Parathyroid adenoma (tissue), 2 donors: ENCODE measurements at regions not wholly inside any gene's neighbourhood (a gene's known extent, or its start where the extent isn't known, plus 50 kb on each side); places are given as distances from the start of the nearest gene placed in this dataset.

Experiments used
- H2AFZ ChIP-seq: fragments of 300-600 bp; sonication (generic); one replicate; pipeline ENCODE4 v1.7.0; 2017; ENCODE audit warnings: antibody characterized with exemption, mild to moderate bottlenecking
- H3K27ac ChIP-seq: fragments of 300-600 bp; sonication (generic); one replicate; pipeline ENCODE4 v1.7.0; 2017
- H3K27me3 ChIP-seq: fragments of 300-600 bp; sonication (generic); one replicate; pipeline ENCODE4 v1.7.0; 2017; ENCODE audit warnings: low read length; ENCODE audit not compliant: control insufficient read depth, insufficient read depth
- H3K36me3 ChIP-seq: fragments of 300-600 bp; sonication (generic); one replicate; pipeline ENCODE4 v1.7.0; 2017; ENCODE audit warnings: low read length; ENCODE audit not compliant: control insufficient read depth, insufficient read depth
- H3K4me1 ChIP-seq: fragments of 300-600 bp; sonication (generic); one replicate; pipeline ENCODE4 v1.7.0; 2017; ENCODE audit warnings: control low read depth
- H3K4me2 ChIP-seq: fragments of 300-600 bp; sonication (generic); one replicate; pipeline ENCODE4 v1.7.0; 2017; ENCODE audit warnings: low read length
- H3K4me3 ChIP-seq: fragments of 300-600 bp; sonication (generic); one replicate; pipeline ENCODE4 v1.7.0; 2017; ENCODE audit warnings: low read depth, low read length
- H3K79me2 ChIP-seq: fragments of 300-600 bp; sonication (generic); one replicate; pipeline ENCODE4 v1.7.0; 2017; ENCODE audit warnings: control low read depth
- H3K9ac ChIP-seq: fragments of 300-600 bp; sonication (generic); one replicate; pipeline ENCODE4 v1.7.0; 2017; ENCODE audit warnings: mild to moderate bottlenecking
- H3K9me3 ChIP-seq: fragments of 300-600 bp; sonication (generic); one replicate; pipeline ENCODE4 v1.7.0; 2017; ENCODE audit warnings: low read length; ENCODE audit not compliant: control insufficient read depth
- TF ChIP-seq, protein P1 (sequence below): fragments of 300-600 bp; sonication (generic); IDR thresholded peaks from one replicate; pipeline ENCODE4 v1.7.0; 2017; ENCODE audit warnings: antibody characterized with exemption, mild to moderate bottlenecking
- donor health status: primary hyperparathyroidism.

DNA sequence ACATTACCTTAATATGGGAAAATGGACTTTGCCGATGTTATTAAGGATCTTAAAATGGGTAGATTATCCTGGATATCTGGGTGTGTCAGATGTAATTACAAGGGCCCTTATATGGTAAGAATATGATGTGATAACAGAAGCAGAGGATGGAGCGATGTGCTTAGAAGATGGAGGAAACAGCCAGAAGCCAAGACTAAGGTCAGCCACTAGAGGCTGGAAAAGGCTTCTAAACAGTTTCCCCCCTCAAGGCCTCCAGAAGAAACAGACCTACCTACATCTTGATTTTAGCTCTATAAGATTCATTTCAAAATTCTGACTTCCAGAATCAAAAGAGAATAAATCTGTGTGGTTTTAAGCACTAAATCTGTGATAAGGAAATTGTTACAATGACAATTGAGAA is 131.9 kb downstream of the CAAP1 start:
- TF ChIP-seq, protein P1, sequence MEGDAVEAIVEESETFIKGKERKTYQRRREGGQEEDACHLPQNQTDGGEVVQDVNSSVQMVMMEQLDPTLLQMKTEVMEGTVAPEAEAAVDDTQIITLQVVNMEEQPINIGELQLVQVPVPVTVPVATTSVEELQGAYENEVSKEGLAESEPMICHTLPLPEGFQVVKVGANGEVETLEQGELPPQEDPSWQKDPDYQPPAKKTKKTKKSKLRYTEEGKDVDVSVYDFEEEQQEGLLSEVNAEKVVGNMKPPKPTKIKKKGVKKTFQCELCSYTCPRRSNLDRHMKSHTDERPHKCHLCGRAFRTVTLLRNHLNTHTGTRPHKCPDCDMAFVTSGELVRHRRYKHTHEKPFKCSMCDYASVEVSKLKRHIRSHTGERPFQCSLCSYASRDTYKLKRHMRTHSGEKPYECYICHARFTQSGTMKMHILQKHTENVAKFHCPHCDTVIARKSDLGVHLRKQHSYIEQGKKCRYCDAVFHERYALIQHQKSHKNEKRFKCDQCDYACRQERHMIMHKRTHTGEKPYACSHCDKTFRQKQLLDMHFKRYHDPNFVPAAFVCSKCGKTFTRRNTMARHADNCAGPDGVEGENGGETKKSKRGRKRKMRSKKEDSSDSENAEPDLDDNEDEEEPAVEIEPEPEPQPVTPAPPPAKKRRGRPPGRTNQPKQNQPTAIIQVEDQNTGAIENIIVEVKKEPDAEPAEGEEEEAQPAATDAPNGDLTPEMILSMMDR: no peak
- no peaks in the 10 kb centered on the region for H3K9me3 ChIP-seq
- H3K79me2 ChIP-seq: no peaks in the 10 kb centered on the region
- H3K27me3 ChIP-seq: no peaks in the 10 kb centered on the region
- H3K4me2 ChIP-seq: no peak overlapping the region
- no peak overlapping the region for H3K27ac ChIP-seq
- H2AFZ ChIP-seq: no peak overlapping the region
- no peaks in the 10 kb centered on the region for H3K4me1 ChIP-seq
- H3K9ac ChIP-seq: no peak overlapping the region
- H3K4me3 ChIP-seq: no peak overlapping the region
- H3K36me3 ChIP-seq: no peaks in the 10 kb centered on the region

GRCh38 chr9:26758655-26759054 is 133.9 kb downstream of the CAAP1 start:
- Histone ChIP-seq H3K79me2 (no peaks in the 10 kb centered on the region), H3K27ac (no peak overlapping the region), H3K4me2 (no peak overlapping the region), H3K4me3 (no peak overlapping the region), H3K36me3 (no peaks in the 10 kb centered on the region), H3K4me1 (no peaks in the 10 kb centered on the region), H3K9ac (no peak overlapping the region), H3K9me3 (no peaks in the 10 kb centered on the region), H2AFZ (no peak overlapping the region), H3K27me3 (no peaks in the 10 kb centered on the region)
- TF ChIP-seq, protein P1: no peak

DNA sequence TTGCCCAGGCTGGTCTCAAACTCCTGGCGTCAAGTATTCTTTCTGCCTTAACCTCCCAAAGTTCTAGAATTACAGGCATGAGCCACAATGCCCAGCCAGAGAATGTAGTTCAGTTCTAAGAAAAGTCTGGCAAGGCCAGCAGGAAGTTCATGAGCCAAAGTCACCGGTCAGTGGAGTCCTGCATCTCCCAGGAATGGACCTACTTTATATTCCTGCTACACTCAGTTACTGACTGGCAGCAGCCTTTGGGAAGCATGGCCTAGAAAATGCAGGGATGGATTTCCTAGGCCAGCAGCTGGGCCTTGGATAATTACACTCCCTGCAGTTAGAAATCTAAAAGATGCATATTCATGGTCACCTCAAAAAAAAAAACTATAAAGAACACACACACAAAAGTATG is 135.7 kb downstream of the CAAP1 start:
- H3K27me3 ChIP-seq: no peaks in the 10 kb centered on the region
- no peak overlapping the region for H3K4me2 ChIP-seq
- no peak overlapping the region for H3K9ac ChIP-seq
- no peak overlapping the region for H3K4me3 ChIP-seq
- H2AFZ ChIP-seq: no peak overlapping the region
- H3K4me1 ChIP-seq: no peaks in the 10 kb centered on the region
- TF ChIP-seq, protein P1: no peak
- H3K36me3 ChIP-seq: no peaks in the 10 kb centered on the region
- no peak overlapping the region for H3K27ac ChIP-seq
- no peaks in the 10 kb centered on the region for H3K79me2 ChIP-seq
- no peaks in the 10 kb centered on the region for H3K9me3 ChIP-seq

- H3K79me2 ChIP-seq: no peaks in the 10 kb centered on the region
- H3K27ac ChIP-seq: no peak overlapping the region
- no peaks in the 10 kb centered on the region for H3K27me3 ChIP-seq
- no peaks in the 10 kb centered on the region for H3K36me3 ChIP-seq
- H3K9me3 ChIP-seq: no peaks in the 10 kb centered on the region
- H3K4me3 ChIP-seq: no peak overlapping the region
- no peaks in the 10 kb centered on the region for H3K4me1 ChIP-seq
- H3K4me2 ChIP-seq: no peak overlapping the region
- H2AFZ ChIP-seq: no peak overlapping the region
- TF ChIP-seq, protein P1: no peak
- H3K9ac ChIP-seq: no peak overlapping the region
These were observed 137.1 kb downstream of the CAAP1 start for GRCh38 chr9:26755476-26755875.

DNA sequence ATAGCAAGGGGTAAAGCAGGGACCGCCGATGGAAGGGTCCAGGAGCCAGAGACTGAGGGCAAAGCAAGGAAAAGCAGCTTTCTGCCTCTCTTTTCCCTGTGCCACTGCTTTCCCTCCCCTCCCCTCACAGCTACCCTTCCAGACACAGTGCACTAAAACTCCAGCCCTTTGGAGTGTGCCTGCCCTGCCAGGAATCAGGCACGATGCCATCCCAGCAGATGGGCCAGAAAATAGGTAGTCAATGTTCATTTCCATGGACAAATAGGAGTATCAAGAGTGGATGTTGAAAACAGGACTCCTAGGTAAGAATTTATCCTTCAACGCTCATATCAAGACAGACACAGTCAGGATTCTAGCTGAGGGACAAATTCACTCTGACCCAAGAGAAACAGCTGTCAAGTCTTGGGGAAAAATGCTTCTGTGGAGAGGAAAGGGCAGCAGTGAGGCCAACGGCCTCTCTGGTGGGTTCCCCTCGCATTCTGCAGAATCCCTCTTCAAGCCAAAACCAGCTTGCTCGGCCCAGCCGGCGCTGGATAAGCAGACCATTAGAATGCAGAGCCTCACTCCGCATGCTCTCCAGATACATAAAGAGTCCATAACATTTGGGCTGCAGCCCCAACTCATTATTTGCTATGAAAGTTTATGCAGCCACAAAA is 138.0 kb downstream of the CAAP1 start:
- Histone ChIP-seq H3K36me3 (no peaks in the 10 kb centered on the region), H3K9ac (no peak overlapping the region), H3K27ac (no peak overlapping the region), H3K9me3 (no peaks in the 10 kb centered on the region), H2AFZ (no peak overlapping the region), H3K4me2 (no peak overlapping the region), H3K79me2 (no peaks in the 10 kb centered on the region), H3K4me3 (no peak overlapping the region), H3K4me1 (no peaks in the 10 kb centered on the region), H3K27me3 (no peaks in the 10 kb centered on the region)
- TF ChIP-seq, protein P1: no peak
